Left lung (tissue), 4 donors: ENCODE measurements at regions not wholly inside any gene's neighbourhood (a gene's known extent, or its start where the extent isn't known, plus 50 kb on each side); places are given as distances from the start of the nearest gene placed in this dataset.

ENCODE experiments used
- ATAC-seq: fragments of 200-7000 bp; cut with Tn5 transposase; one replicate; pipeline ENCODE4 v1.9.1; 2020; ENCODE audit warnings: moderate library complexity
- DNase-seq, 4 donors: peaks; one replicate each; pipeline ENCODE4 v3.0.0-alpha.2; 2013 to 2020
- H3K27ac ChIP-seq, 2 donors: fragments of 200-600 bp; sonication (generic) in 1 of 2; one replicate each; pipeline versions ENCODE4 v1.5.0 to v1.8.0; 2020 to 2021
- H3K27me3 ChIP-seq, 2 donors: fragments of 200-600 bp; sonication (generic) in 1 of 2; one replicate each; pipeline versions ENCODE4 v1.5.0 to v1.8.0; 2020 to 2021
- H3K36me3 ChIP-seq, 2 donors: fragments of 200-600 bp; sonication (generic) in 1 of 2; one replicate each; pipeline versions ENCODE4 v1.5.0 to v1.8.0; 2020 to 2021
- H3K4me1 ChIP-seq, 2 donors: fragments of 200-600 bp; one replicate each; pipeline ENCODE4 v1.8.0; 2021
- H3K4me3 ChIP-seq, 2 donors: fragments of 200-600 bp; sonication (generic) in 1 of 2; one replicate each; pipeline versions ENCODE4 v1.5.0 to v1.8.0; 2020 to 2021; ENCODE audit warnings: mild to moderate bottlenecking in 1 of 2
- H3K9me3 ChIP-seq, 2 donors: fragments of 200-600 bp; sonication (generic) in 1 of 2; one replicate each; pipeline versions ENCODE4 v1.5.0 to v1.8.0; 2020 to 2021
- CTCF ChIP-seq, 2 donors: fragments of 200-600 bp; sonication (generic) in 1 of 2; IDR thresholded peaks; one replicate each; pipeline versions ENCODE4 v1.5.0 to v1.8.0; 2021; ENCODE audit warnings: antibody characterized with exemption in 2 of 2
- intact Hi-C, 2 donors: fragments of 100-400 bp; cut with DNase I; formaldehyde crosslinking; loops; one replicate each; pipeline versions ENCODE4 v1.11.2 to v1.14.2; 2022
- donor health status: DM: no; HTN: yes; CAD: no.
- donor health status: DM: no; HTN: no; CAD: no.

- no peak for TF ChIP-seq CTCF (IDR thresholded peaks at IDR 0.05)
- Histone ChIP-seq H3K4me1 (no peaks in the 10 kb centered on the region), H3K27ac (no peak overlapping the region), H3K9me3 (no peaks in the 10 kb centered on the region), H3K27me3 (no peaks in the 10 kb centered on the region), H3K4me3 (no peak overlapping the region), H3K36me3 (peaks cover 0 to 67% of the 10 kb centered on the region in 2 donors)
- intact Hi-C loops = no loop called here
- ATAC-seq = no peak
- no peak for DNase-seq
Measured at GRCh38 chr16:27679899-27680298, 130.0 kb downstream of the KATNIP start.

GRCh38 chr16:27681681-27682080, 131.7 kb downstream of the KATNIP start:
- no peaks in the 10 kb centered on the region for H3K27me3 ChIP-seq
- H3K9me3 ChIP-seq = no peaks in the 10 kb centered on the region
- intact Hi-C loops = no loop called here
- TF ChIP-seq CTCF (IDR thresholded peaks at IDR 0.05) = no peak
- DNase-seq (no peak), ATAC-seq (no peak)
- no peaks in the 10 kb centered on the region for H3K4me1 ChIP-seq
- peaks cover 0 to 67% of the 10 kb centered on the region in 2 donors for H3K36me3 ChIP-seq
- H3K27ac ChIP-seq = no peak overlapping the region
- no peak overlapping the region for H3K4me3 ChIP-seq

GRCh38 chr16:27684047-27684446, 134.1 kb downstream of the KATNIP start:
- H3K9me3 ChIP-seq = no peaks in the 10 kb centered on the region
- intact Hi-C loops = no loop called here
- ATAC-seq = no peak
- TF ChIP-seq CTCF (IDR thresholded peaks at IDR 0.05) = no peak
- H3K4me1 ChIP-seq = no peaks in the 10 kb centered on the region
- H3K27ac ChIP-seq = no peak overlapping the region
- no peak overlapping the region for H3K4me3 ChIP-seq
- H3K27me3 ChIP-seq = no peaks in the 10 kb centered on the region
- peaks cover 0 to 54% of the 10 kb centered on the region in 2 donors for H3K36me3 ChIP-seq
- no peak for DNase-seq

GRCh38 chr16:27685807-27686206, 135.9 kb downstream of the KATNIP start:
- intact Hi-C loops = no loop called here
- Histone ChIP-seq H3K4me3 (no peak overlapping the region), H3K4me1 (no peaks in the 10 kb centered on the region), H3K27ac (no peak overlapping the region), H3K36me3 (peaks cover 0 to 36% of the 10 kb centered on the region in 2 donors), H3K27me3 (no peaks in the 10 kb centered on the region), H3K9me3 (no peaks in the 10 kb centered on the region)
- no peak for DNase-seq
- ATAC-seq = no peak
- no peak for TF ChIP-seq CTCF (IDR thresholded peaks at IDR 0.05)

GRCh38 chr16:27686926-27687325, 137.0 kb downstream of the KATNIP start:
- Histone ChIP-seq H3K27ac (no peak overlapping the region), H3K9me3 (no peaks in the 10 kb centered on the region), H3K36me3 (peaks cover 0 to 25% of the 10 kb centered on the region in 2 donors), H3K4me3 (no peak overlapping the region), H3K27me3 (no peaks in the 10 kb centered on the region), H3K4me1 (no peaks in the 10 kb centered on the region)
- DNase-seq = no peak
- intact Hi-C loops = no loop called here
- no peak for TF ChIP-seq CTCF (IDR thresholded peaks at IDR 0.05)
- ATAC-seq = no peak
